ENCODE measurements at regions not wholly inside any gene's neighbourhood (a gene's known extent, or its start where the extent isn't known, plus 50 kb on each side); places are given as distances from the start of the nearest gene placed in this dataset.

GRCh38 chr11:128172046-128172878 is 415.1 kb downstream of the ETS1 start:
- H3K27ac Mint-ChIP-seq (ENCODE audit: unreplicated experiment), result peak overlapping the region; percentile 58
- H3K27me3 Mint-ChIP-seq (ENCODE audit: unreplicated experiment), result no peaks in the 10 kb centered on the region
- H3K9me3 Mint-ChIP-seq (ENCODE audit: unreplicated experiment), result no peaks in the 10 kb centered on the region
- TF ChIP-seq CTCF (IDR thresholded peaks at IDR 0.05), result peak; percentile 89
- DNase-seq (ENCODE audit: extremely low spot score, unreplicated experiment), result peak; percentile 90
- H3K36me3 Mint-ChIP-seq (ENCODE audit: unreplicated experiment), result no peaks in the 10 kb centered on the region
- H3K4me3 Mint-ChIP-seq (ENCODE audit: unreplicated experiment), result no peak overlapping the region
- H3K4me1 Mint-ChIP-seq (ENCODE audit: unreplicated experiment), result peaks cover 26% of the 10 kb centered on the region

GRCh38 chr11:128171506-128171905 is 415.9 kb downstream of the ETS1 start:
- no peak for DNase-seq (ENCODE audit: extremely low spot score, unreplicated experiment)
- no peaks in the 10 kb centered on the region for H3K36me3 Mint-ChIP-seq (ENCODE audit: unreplicated experiment)
- H3K4me3 Mint-ChIP-seq (ENCODE audit: unreplicated experiment), result no peak overlapping the region
- no peak overlapping the region for H3K27ac Mint-ChIP-seq (ENCODE audit: unreplicated experiment)
- H3K4me1 Mint-ChIP-seq (ENCODE audit: unreplicated experiment), result peaks cover 25% of the 10 kb centered on the region
- H3K27me3 Mint-ChIP-seq (ENCODE audit: unreplicated experiment), result no peaks in the 10 kb centered on the region
- H3K9me3 Mint-ChIP-seq (ENCODE audit: unreplicated experiment), result no peaks in the 10 kb centered on the region
- no peak for TF ChIP-seq CTCF (IDR thresholded peaks at IDR 0.05)

- peaks cover 6% of the 10 kb centered on the region for H3K4me1 Mint-ChIP-seq (ENCODE audit: unreplicated experiment)
Measured at GRCh38 chr11:128165572-128165971, 421.8 kb downstream of the ETS1 start.

GRCh38 chr11:128164080-128164741 is 423.1 kb downstream of the ETS1 start:
- Mint-ChIP-seq H3K9me3 (ENCODE audit: unreplicated experiment) (no peaks in the 10 kb centered on the region), H3K27me3 (ENCODE audit: unreplicated experiment) (peaks cover 2% of the 10 kb centered on the region), H3K4me1 (ENCODE audit: unreplicated experiment) (peaks cover 6% of the 10 kb centered on the region), H3K4me3 (ENCODE audit: unreplicated experiment) (no peak overlapping the region), H3K27ac (ENCODE audit: unreplicated experiment) (no peak overlapping the region), H3K36me3 (ENCODE audit: unreplicated experiment) (no peaks in the 10 kb centered on the region)
- TF ChIP-seq CTCF (IDR thresholded peaks at IDR 0.05), result no peak
- no peak for DNase-seq (ENCODE audit: extremely low spot score, unreplicated experiment)

More at GRCh38 chr11:128165572-128165971, 421.8 kb downstream of the ETS1 start:
- Mint-ChIP-seq H3K9me3 (ENCODE audit: unreplicated experiment) (no peaks in the 10 kb centered on the region), H3K4me3 (ENCODE audit: unreplicated experiment) (no peak overlapping the region), H3K36me3 (ENCODE audit: unreplicated experiment) (no peaks in the 10 kb centered on the region), H3K27me3 (ENCODE audit: unreplicated experiment) (peaks cover 2% of the 10 kb centered on the region), H3K27ac (ENCODE audit: unreplicated experiment) (no peak overlapping the region)
- no peak for TF ChIP-seq CTCF (IDR thresholded peaks at IDR 0.05)
- DNase-seq (ENCODE audit: extremely low spot score, unreplicated experiment), result no peak

- Mint-ChIP-seq H3K27ac (ENCODE audit: unreplicated experiment) (no peak overlapping the region), H3K9me3 (ENCODE audit: unreplicated experiment) (no peaks in the 10 kb centered on the region), H3K4me3 (ENCODE audit: unreplicated experiment) (no peak overlapping the region), H3K36me3 (ENCODE audit: unreplicated experiment) (no peaks in the 10 kb centered on the region), H3K27me3 (ENCODE audit: unreplicated experiment) (peaks cover 4% of the 10 kb centered on the region), H3K4me1 (ENCODE audit: unreplicated experiment) (peaks cover 7% of the 10 kb centered on the region)
- TF ChIP-seq CTCF (IDR thresholded peaks at IDR 0.05), result no peak
- no peak for DNase-seq (ENCODE audit: extremely low spot score, unreplicated experiment)
Measured at GRCh38 chr11:128161994-128162393, 425.4 kb downstream of the ETS1 start.

Measured in osteocyte (in vitro differentiated cells).